WTC11 (cell line): ENCODE measurements at regions not wholly inside any gene's neighbourhood (a gene's known extent, or its start where the extent isn't known, plus 50 kb on each side); places are given as distances from the start of the nearest gene placed in this dataset.
"Not testable (repeated sequence)": the region's sequence is repeated elsewhere in the genome, so short reads cannot be mapped to it uniquely, and the experiment has no call there.

Source experiments
- ATAC-seq: fragments of 200-7000 bp; cut with Tn5 transposase; 2 replicates; pipeline ENCODE4 v1.10.0; 2021; ENCODE audit warnings: mild to moderate bottlenecking, moderate library complexity
- CTCF ChIA-PET: fragments of 300-600 bp; sonication (Branson Sonifier 250); formaldehyde crosslinking; loops from one replicate; lab custom pipeline; 2021; ENCODE audit warnings: antibody characterized with exemption; lab: Charles Lee
- POLR2A ChIA-PET: fragments of 350-600 bp; sonication (Branson Sonifier 250); formaldehyde crosslinking; loops from one replicate; lab custom pipeline; 2021; ENCODE audit warnings: antibody characterized with exemption; lab: Charles Lee
- DNase-seq: peaks from one replicate; pipeline ENCODE4 v3.0.0; 2021; ENCODE audit warnings: low spot score
- H3K27ac Mint-ChIP-seq: 2 replicates; pipeline ENCODE4 v1.8.0; 2021; ENCODE audit warnings: mixed read lengths
- H3K27me3 Mint-ChIP-seq: 2 replicates; pipeline ENCODE4 v1.8.0; 2021; ENCODE audit warnings: low read depth, mild to moderate bottlenecking, moderate library complexity, mixed read lengths
- H3K36me3 Mint-ChIP-seq: 2 replicates; pipeline ENCODE4 v1.8.0; 2021; ENCODE audit warnings: mixed read lengths
- H3K4me1 Mint-ChIP-seq: 2 replicates; pipeline ENCODE4 v1.8.0; 2022; ENCODE audit warnings: mixed read lengths
- H3K4me3 Mint-ChIP-seq: 2 replicates; pipeline ENCODE4 v1.8.0; 2021; ENCODE audit warnings: mild to moderate bottlenecking, moderate library complexity, mixed read lengths
- H3K9me3 Mint-ChIP-seq: 2 replicates; pipeline ENCODE4 v1.8.0; 2021; ENCODE audit warnings: mixed read lengths
- ATF1 ChIP-seq: sonication (generic); formaldehyde crosslinking; IDR thresholded peaks from 2 replicates; pipeline ENCODE4 v1.8.1; 2023; ENCODE audit warnings: mild to moderate bottlenecking, moderate library complexity, missing genetic modification reagents
- FOXP1 ChIP-seq: sonication (generic); formaldehyde crosslinking; IDR thresholded peaks from 2 replicates; pipeline ENCODE4 v1.8.0; 2022; ENCODE audit warnings: missing genetic modification reagents, mild to moderate bottlenecking, moderate library complexity, borderline replicate concordance
- JAZF1 ChIP-seq: fragments of 250-450 bp; sonication (Bioruptor Pico); IDR thresholded peaks from 2 replicates; pipeline ENCODE4 v1.9.0; 2021; ENCODE audit warnings: moderate library complexity, mild to moderate bottlenecking, inconsistent platforms
- JUN ChIP-seq: sonication (generic); formaldehyde crosslinking; IDR thresholded peaks from 2 replicates; pipeline ENCODE4 v1.8.0; 2023; ENCODE audit warnings: mild to moderate bottlenecking, missing genetic modification reagents
- KAT7 ChIP-seq: sonication (generic); formaldehyde crosslinking; IDR thresholded peaks from 2 replicates; pipeline ENCODE4 v1.8.1; 2023; ENCODE audit warnings: missing genetic modification reagents, mild to moderate bottlenecking, borderline replicate concordance
- MXD4 ChIP-seq: fragments of 250-450 bp; sonication (Bioruptor Pico); IDR thresholded peaks from 2 replicates; pipeline ENCODE4 v1.8.0; 2021; ENCODE audit warnings: mild to moderate bottlenecking, moderate library complexity, borderline replicate concordance
- OVOL2 ChIP-seq: fragments of 250-450 bp; sonication (Bioruptor Pico); IDR thresholded peaks from 2 replicates; pipeline ENCODE4 v1.9.0; 2021; ENCODE audit warnings: mild to moderate bottlenecking, borderline replicate concordance
- ZNF121 ChIP-seq: sonication (generic); formaldehyde crosslinking; IDR thresholded peaks from 2 replicates; pipeline ENCODE4 v1.8.0; 2023; ENCODE audit warnings: missing genetic modification reagents
- TF ChIP-seq, protein P1 (sequence below): fragments of 250-450 bp; sonication (Bioruptor Pico); IDR thresholded peaks from 2 replicates; pipeline ENCODE4 v2.1.2; 2022; ENCODE audit warnings: mild to moderate bottlenecking, moderate library complexity
- TF ChIP-seq, protein P2 (sequence below): sonication (generic); formaldehyde crosslinking; IDR thresholded peaks from 2 replicates; pipeline ENCODE4 v1.8.0; 2022; ENCODE audit warnings: mild to moderate bottlenecking, missing genetic modification reagents
- TF ChIP-seq, protein P3 (sequence below): fragments of 250-450 bp; sonication (Bioruptor Pico); IDR thresholded peaks from 2 replicates; pipeline ENCODE4 v1.9.0; 2021; ENCODE audit warnings: mild to moderate bottlenecking
- TF ChIP-seq, protein P4 (sequence below): fragments of 250-450 bp; sonication (Bioruptor Pico); conservative IDR thresholded peaks from 2 replicates; pipeline ENCODE4 v1.9.0; 2021; ENCODE audit warnings: mild to moderate bottlenecking
- TF ChIP-seq, protein P5 (sequence below): fragments of 250-450 bp; sonication (Bioruptor Pico); IDR thresholded peaks from 2 replicates; pipeline ENCODE4 v1.9.0; 2021; ENCODE audit warnings: moderate library complexity, mild to moderate bottlenecking, inconsistent platforms, borderline replicate concordance

DNA sequence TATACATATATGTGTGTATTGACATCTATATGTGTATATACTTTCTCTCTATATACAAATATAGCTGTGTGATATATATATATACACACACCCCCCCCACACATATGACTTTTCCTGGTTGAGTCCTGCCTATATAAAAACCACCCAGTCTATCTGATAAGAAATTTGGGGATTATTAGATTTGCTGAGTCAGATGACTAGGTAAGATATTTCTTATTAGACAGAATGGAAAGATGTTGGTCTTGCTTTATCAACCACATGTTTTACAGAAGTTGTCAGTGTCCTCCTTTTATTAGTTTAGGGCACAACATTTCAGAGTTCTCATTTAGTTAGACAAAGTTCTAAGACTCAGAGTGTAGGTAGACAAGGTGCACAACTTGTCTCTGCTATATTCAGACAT, 953.3 kb downstream of the METTL15 start (continued):
- TF ChIP-seq JAZF1 (no peak), ZNF121 (no peak), OVOL2 (no peak), FOXP1 (CRISPR knock-in tag) (no peak), KAT7 (CRISPR knock-in tag) (no peak), JUN (CRISPR knock-in tag) (no peak)
- TF ChIP-seq, protein P1, sequence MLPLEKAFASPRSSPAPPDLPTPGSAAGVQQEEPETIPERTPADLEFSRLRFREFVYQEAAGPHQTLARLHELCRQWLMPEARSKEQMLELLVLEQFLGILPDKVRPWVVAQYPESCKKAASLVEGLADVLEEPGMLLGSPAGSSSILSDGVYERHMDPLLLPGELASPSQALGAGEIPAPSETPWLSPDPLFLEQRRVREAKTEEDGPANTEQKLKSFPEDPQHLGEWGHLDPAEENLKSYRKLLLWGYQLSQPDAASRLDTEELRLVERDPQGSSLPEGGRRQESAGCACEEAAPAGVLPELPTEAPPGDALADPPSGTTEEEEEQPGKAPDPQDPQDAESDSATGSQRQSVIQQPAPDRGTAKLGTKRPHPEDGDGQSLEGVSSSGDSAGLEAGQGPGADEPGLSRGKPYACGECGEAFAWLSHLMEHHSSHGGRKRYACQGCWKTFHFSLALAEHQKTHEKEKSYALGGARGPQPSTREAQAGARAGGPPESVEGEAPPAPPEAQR (CRISPR knock-in tag), result no peak
- TF ChIP-seq, protein P2, sequence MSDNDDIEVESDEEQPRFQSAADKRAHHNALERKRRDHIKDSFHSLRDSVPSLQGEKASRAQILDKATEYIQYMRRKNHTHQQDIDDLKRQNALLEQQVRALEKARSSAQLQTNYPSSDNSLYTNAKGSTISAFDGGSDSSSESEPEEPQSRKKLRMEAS (CRISPR knock-in tag), result no peak
- TF ChIP-seq, protein P3, sequence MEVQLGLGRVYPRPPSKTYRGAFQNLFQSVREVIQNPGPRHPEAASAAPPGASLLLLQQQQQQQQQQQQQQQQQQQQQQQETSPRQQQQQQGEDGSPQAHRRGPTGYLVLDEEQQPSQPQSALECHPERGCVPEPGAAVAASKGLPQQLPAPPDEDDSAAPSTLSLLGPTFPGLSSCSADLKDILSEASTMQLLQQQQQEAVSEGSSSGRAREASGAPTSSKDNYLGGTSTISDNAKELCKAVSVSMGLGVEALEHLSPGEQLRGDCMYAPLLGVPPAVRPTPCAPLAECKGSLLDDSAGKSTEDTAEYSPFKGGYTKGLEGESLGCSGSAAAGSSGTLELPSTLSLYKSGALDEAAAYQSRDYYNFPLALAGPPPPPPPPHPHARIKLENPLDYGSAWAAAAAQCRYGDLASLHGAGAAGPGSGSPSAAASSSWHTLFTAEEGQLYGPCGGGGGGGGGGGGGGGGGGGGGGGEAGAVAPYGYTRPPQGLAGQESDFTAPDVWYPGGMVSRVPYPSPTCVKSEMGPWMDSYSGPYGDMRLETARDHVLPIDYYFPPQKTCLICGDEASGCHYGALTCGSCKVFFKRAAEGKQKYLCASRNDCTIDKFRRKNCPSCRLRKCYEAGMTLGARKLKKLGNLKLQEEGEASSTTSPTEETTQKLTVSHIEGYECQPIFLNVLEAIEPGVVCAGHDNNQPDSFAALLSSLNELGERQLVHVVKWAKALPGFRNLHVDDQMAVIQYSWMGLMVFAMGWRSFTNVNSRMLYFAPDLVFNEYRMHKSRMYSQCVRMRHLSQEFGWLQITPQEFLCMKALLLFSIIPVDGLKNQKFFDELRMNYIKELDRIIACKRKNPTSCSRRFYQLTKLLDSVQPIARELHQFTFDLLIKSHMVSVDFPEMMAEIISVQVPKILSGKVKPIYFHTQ (CRISPR knock-in tag), result no peak

DNA sequence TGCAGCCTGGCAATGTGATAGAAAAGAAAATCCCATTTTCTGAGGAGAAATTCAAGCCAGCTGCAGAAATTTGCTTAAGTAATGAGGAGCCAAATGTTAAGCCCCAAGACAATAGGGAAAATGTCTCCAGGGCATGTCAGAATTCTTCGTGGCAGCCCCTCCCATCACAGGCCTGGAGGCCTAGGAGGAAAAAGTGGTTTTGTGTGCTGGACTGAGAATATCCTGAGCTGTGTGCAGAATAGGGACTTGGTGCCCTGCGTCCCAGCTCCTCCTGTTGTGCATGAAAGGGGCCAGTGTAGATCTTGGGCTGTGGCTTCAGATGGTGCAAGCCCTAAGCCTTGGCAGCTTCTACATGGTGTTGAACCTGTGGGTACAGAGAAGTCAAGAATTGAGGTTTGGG, 948.3 kb downstream of the METTL15 start:
- Mint-ChIP-seq H3K9me3 (peaks cover 46% of the 10 kb centered on the region), H3K36me3 (peaks cover 35% of the 10 kb centered on the region)
- POLR2A ChIA-PET, DNase-seq, CTCF ChIA-PET, ATAC-seq, H3K27ac Mint-ChIP-seq, H3K27me3 Mint-ChIP-seq, H3K4me3 Mint-ChIP-seq, H3K4me1 Mint-ChIP-seq: not testable (repeated sequence)

DNA sequence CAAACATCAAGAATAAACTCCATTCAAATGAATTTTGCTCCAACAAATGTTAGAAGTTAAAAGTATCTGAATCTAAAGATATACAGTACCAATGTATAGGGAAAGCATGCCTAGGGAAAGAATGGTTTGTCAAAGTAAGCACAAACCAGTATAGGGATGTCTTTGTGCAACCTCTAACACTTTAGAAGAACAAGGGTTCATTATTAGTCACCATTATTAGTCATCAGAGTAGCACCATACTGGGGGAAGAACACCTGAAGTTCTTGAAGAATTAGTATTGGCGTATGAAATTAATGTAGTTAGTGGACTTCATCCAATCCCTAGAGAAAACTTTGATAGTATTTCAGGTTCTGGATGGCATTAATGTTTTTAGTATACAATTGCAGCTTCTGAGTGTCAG, 943.7 kb downstream of the METTL15 start:
- H3K36me3 Mint-ChIP-seq, result peaks cover 24% of the 10 kb centered on the region
- H3K4me1 Mint-ChIP-seq, result no peaks in the 10 kb centered on the region
- H3K27me3 Mint-ChIP-seq, result peaks cover 3% of the 10 kb centered on the region; the same call in 1 of the 2 replicates
- H3K27ac Mint-ChIP-seq, result no peak overlapping the region
- ATAC-seq, result no peak
- no peak overlapping the region for H3K4me3 Mint-ChIP-seq
- peaks cover 50% of the 10 kb centered on the region for H3K9me3 Mint-ChIP-seq
- no peak for DNase-seq
- POLR2A ChIA-PET, result no interaction called here
- CTCF ChIA-PET, result no interaction called here
- TF ChIP-seq ATF1 (CRISPR knock-in tag), result no peak
- TF ChIP-seq, protein P4, sequence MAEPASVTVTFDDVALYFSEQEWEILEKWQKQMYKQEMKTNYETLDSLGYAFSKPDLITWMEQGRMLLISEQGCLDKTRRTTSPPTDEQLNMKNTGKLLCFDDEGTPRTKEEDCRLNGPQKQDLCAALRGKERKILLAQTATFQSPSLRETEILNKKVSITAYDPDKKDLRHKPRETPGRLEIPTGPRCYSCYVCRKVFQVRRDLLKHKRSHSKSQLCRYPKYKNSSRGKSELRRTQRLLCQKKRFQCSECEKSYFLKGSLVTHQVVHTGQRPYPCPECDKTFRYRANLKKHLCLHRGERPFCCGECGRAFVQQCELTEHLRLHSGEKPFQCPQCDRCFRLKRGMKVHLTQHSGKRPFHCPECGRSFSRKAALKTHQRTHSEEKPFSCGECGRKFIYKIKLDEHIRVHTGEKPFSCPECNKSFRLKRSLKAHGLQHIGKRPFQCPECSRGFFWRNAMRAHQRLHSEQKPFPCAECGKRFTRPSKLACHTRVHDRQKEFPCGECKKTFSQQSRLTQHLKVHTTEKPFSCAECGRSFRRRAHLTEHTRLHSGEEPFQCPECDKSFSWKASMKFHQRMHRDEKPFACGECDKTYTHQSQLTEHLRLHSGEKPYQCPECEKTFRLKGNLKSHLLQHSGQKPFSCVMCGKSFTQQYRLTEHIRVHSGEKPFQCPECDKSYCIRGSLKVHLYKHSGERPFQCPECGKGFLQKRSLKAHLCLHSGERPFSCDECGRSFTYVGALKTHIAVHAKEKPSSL (CRISPR knock-in tag), result no peak
- TF ChIP-seq, protein P5, sequence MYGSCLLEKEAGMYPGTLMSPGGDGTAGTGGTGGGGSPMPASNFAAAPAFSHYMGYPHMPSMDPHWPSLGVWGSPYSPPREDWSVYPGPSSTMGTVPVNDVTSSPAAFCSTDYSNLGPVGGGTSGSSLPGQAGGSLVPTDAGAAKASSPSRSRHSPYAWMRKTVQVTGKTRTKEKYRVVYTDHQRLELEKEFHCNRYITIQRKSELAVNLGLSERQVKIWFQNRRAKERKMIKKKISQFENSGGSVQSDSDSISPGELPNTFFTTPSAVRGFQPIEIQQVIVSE, result no peak
- no peak for TF ChIP-seq MXD4
- no peak for TF ChIP-seq JAZF1

DNA sequence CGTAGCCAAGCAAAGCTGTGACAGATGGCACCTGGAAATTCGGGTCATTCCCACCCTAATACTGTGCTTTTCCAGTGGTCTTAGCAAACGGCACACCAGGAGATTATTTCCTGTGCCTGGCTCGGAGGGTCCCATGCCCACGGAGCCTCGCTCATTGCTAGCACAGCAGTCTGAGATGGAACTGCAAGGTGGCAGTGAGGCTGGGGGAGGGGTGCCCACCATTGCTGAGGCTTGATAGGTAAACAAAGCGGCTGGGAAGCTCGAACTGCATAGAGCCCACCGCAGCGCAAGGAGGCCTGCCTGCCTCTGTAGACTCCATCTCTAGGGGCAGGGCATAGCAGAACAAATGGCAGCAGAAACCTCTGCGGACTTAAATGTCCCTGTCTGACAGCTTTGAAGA, 942.8 kb downstream of the METTL15 start:
- H3K36me3 Mint-ChIP-seq, result peaks cover 15% of the 10 kb centered on the region
- CTCF ChIA-PET, result not testable (repeated sequence)

More for the DNA sequence above, 942.8 kb downstream of the METTL15 start:
- H3K4me3 Mint-ChIP-seq, H3K27ac Mint-ChIP-seq, DNase-seq, ATAC-seq, H3K4me1 Mint-ChIP-seq, POLR2A ChIA-PET, H3K27me3 Mint-ChIP-seq: not testable (repeated sequence)
- peaks cover 45% of the 10 kb centered on the region for H3K9me3 Mint-ChIP-seq
